A204.1 (cell line): ENCODE measurements at regions not wholly inside any gene's neighbourhood (a gene's known extent, or its start where the extent isn't known, plus 50 kb on each side); places are given as distances from the start of the nearest gene placed in this dataset.
"Not testable (repeated sequence)": the region's sequence is repeated elsewhere in the genome, so short reads cannot be mapped to it uniquely, and the experiment has no call there.

Source experiments
- FAIRE-seq: peaks from 2 replicates; lab custom pipeline; 2012; peaks lifted over from hg19 to GRCh38; lab: Jason Lieb, UNC

DNA sequence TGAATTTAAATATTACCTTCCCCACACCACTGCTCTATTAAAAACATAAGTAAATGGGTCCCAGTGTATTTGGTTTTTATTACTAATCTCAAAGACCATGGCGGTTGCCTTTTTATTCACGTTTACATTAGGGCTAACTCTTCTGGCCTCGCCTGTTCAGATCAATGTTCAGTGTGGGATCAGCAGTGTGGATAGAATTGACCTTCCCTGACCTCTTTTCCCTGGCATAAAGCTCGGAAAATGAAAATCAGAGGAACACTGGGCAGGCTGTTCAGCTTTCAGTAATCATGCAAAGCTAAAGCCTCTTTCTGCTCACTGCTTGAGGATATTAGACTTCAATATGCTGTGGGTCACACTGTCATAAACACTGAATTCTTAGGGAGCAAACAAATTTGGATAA, 422.6 kb upstream of the ONECUT1 start:
- no peak for FAIRE-seq

- no peak for FAIRE-seq
Observed at GRCh38 chr15:53210653-53211052, 420.5 kb upstream of the ONECUT1 start.

GRCh38 chr15:53209396-53210042, 419.4 kb upstream of the ONECUT1 start:
- FAIRE-seq: no peak

DNA sequence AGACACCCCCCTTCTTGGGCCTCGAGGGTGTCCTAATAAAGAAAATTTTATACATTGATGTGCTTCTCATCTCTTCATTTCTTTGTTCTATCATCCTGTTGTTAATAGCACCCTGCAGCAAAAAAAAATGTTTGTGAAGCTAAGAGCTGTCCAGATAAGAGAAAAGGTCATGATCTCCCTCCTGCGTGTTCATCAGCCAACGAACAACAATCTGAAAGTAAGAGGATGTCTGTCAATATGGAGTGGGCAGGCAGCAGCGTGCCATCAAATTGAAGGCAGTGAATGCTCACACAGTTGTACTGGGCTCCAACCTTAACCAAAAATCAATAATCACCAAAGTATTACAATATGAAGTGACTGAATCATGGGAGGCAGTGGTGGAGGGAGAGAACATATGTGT, 418.6 kb upstream of the ONECUT1 start:
- FAIRE-seq: no peak

GRCh38 chr15:53203454-53203853, 413.3 kb upstream of the ONECUT1 start:
- no peak for FAIRE-seq

DNA sequence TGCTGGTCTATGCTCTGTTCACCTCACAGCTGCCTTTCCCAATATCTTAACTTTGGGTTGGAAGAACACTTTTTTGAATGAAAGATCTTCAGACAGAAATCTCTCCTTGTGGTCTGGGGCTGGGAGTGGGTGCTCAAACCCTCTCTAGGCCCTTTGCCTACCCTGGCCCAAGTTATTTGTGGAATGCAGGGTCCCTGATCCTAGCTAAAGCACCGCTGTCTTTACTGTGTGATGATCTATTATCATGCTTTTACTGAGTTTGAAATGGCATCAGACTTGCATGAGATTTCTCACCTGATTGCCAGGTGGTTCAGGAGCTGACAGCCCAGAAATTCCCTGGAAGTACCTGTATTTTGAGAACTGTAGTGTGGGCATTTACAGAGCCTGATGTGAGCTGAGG, 412.7 kb upstream of the ONECUT1 start:
- FAIRE-seq: no peak

DNA sequence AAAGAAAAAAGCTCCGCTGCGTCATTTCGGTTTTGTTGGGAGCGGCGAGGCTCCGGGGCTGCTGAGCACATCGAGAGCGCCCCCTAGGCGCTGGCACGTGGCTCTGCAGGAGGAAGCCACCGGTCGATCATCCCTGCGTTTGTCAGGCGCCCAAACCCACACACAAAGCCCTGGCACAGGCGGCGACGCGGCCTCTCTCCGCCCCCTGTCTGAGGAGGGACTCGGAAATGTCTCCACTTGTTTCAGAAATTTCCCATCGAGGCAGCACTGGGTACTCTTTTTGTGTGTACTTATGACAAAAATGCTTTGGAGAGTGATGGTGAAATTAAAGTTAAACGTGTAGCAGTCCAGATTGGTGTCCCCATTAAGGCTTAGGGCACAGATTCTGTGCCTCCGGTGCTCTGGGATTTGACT, 407.3 kb upstream of the ONECUT1 start:
- FAIRE-seq: no peak

- no peak for FAIRE-seq
Observed at GRCh38 chr15:53196788-53197187, 406.7 kb upstream of the ONECUT1 start.

GRCh38 chr15:53196242-53196641, 406.1 kb upstream of the ONECUT1 start:
- FAIRE-seq: no peak

- no peak for FAIRE-seq
Observed at GRCh38 chr15:53193149-53193548, 403.0 kb upstream of the ONECUT1 start.

- no peak for FAIRE-seq
Observed at GRCh38 chr15:53189860-53190259, 399.7 kb upstream of the ONECUT1 start.

- not testable (repeated sequence) for FAIRE-seq
Observed at GRCh38 chr15:53183449-53183848, 393.3 kb upstream of the ONECUT1 start.

GRCh38 chr15:53171571-53171970, 381.4 kb upstream of the ONECUT1 start:
- no peak for FAIRE-seq

DNA sequence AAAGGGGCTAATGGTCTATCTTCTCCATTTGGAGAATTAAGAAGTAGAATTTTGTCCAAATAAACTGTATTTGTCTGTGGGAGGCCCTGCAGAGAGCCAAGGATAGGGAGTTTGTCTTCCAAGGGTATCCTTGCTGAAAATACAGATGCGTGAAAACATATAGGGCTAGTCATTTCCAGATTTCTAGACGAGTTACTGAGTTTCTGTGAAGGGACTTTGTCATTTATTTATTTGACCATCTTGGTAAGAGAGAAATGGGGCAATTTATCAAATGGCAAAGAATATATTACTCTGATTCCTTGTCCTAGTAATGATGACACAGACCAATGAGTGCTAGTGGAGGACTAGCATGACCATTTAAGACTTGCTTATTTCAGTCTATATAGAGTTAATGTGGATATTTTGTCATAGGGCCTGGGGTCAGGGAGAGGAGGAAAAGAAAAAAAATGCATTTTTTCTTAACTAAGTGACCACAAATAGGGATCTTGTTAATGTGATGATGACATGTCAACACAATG, 376.6 kb upstream of the ONECUT1 start:
- no peak for FAIRE-seq

- FAIRE-seq: no peak
Observed at GRCh38 chr15:53165988-53166683, 376.0 kb upstream of the ONECUT1 start.

DNA sequence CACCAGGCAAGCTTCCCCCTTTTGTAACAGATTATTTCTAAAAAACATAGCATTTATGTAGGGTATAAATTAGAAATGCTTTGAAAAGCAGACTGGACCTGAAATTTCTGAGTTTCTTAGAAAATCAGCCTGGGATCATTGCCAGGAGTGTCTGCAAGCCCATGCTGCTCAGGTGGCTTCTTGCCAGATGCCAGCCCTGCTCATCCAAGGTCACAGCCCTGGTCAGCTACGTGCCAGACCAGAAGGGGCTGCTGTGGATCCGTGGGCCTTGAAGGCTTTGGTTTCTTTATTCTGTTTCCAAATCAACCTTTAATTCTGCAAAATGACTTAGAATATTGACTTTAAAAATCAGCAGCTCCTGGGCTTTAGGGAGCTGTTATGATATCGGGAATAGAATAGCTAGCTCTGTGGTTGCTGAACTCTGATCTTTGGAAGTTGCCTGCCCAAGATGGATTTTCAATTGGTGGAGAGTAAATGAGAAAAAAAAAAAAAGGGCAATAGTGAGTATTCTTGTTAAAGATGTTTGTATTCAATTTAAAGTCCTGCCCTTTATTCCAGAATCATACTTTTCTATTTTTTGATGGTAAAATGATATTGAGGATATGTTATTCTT, 370.1 kb upstream of the ONECUT1 start:
- no peak for FAIRE-seq

- FAIRE-seq: no peak
Observed at GRCh38 chr15:53159458-53159857, 369.3 kb upstream of the ONECUT1 start.

DNA sequence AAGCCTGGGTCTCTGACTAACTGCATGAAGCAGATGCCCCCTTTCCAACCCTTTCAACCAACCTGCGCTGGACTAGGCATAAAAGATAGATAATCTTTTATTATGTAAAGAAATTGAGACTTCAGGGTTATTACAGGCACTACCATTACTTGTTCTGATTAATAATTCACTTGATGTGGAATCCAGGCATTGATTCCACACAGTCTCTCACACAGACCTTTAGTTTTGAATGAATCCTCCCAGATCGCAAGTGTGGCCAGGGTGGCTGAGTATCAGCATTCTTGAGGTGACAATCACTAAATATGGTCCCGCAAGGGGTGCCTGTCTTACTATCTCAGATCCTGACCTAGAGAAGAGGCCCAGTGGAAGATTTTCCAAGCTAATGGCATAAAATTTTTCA, 368.9 kb upstream of the ONECUT1 start:
- FAIRE-seq: no peak

DNA sequence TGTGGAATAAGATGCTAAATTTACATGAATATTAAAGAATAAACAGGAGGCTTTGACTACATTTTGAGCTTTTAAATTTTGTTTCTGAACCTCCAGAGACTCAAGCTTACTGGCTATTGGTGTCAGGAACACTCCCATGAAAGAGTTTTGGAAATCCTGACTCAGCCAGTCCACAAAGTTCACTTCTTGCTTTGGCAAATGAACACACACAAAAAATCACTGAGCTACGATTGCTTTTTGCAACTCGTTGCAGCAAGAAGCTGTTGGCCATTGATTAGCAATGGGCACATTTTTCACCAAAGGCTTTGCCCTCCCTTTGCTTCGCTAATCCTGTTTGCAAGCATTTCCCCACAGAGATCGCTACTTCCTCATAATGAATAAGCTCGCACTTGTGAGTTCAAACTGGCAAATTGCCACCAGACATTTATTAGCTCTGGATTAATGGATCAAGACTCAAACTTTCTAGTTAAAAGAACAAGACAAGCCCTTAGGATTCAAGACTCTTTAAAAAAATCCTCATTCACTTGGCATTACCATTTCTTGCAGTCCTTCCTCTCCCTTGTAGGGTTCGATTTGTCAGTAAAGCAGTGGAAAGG, 343.2 kb upstream of the ONECUT1 start:
- no peak for FAIRE-seq

GRCh38 chr15:53130943-53131342, 340.8 kb upstream of the ONECUT1 start:
- FAIRE-seq: no peak

- no peak for FAIRE-seq
Observed at GRCh38 chr15:53129121-53129904, 339.2 kb upstream of the ONECUT1 start.

DNA sequence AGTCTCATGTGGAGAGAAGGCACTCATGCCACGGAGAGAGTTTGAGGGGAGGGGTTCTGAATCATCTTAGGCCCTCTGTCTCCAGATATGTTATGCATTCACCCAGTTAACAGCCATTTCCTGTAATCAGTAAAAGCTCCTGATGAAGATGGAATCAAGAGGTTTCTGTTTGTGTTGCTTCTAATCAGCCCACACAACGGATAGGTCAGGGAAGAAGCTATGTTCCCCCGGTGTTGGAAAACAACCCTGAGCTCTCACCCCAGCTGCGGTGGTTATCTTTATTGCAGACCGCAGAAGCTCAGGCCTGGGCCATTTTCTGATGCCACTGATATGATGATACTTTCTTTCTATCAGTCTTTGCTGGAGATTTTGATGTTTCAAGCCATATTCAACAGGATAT, 338.5 kb upstream of the ONECUT1 start:
- no peak for FAIRE-seq
